Neural progenitor cell (in vitro differentiated cells): ENCODE measurements at regions not wholly inside any gene's neighbourhood (a gene's known extent, or its start where the extent isn't known, plus 50 kb on each side); places are given as distances from the start of the nearest gene placed in this dataset.

Source experiments
- DNase-seq: peaks from one replicate; pipeline ENCODE4 v3.0.0-alpha.2; 2016; ENCODE audit warnings: low spot score
- H2AFZ ChIP-seq: fragments of 200-600 bp; sonication (generic); replicated peaks from 2 replicates; pipeline ENCODE4 v1.6.1; 2016; ENCODE audit warnings: antibody characterized with exemption
- H3F3A ChIP-seq: fragments of 200-600 bp; sonication (generic); 2 replicates; pipeline ENCODE4 v1.6.1; 2016; ENCODE audit warnings: antibody characterized with exemption, low read depth
- H3K27ac ChIP-seq: fragments of 200-600 bp; sonication (generic); 2 replicates; pipeline ENCODE4 v1.5.1; 2016; ENCODE audit warnings: mild to moderate bottlenecking
- H3K27me3 ChIP-seq: fragments of 200-600 bp; sonication (generic); 2 replicates; pipeline ENCODE4 v1.6.1; 2016; ENCODE audit warnings: mild to moderate bottlenecking, moderate library complexity
- H3K36me3 ChIP-seq: fragments of 200-600 bp; sonication (generic); 2 replicates; pipeline ENCODE4 v1.5.1; 2016
- H3K4me1 ChIP-seq: fragments of 200-600 bp; sonication (generic); 2 replicates; pipeline ENCODE4 v1.6.1; 2016; ENCODE audit warnings: mixed run types
- H3K4me2 ChIP-seq: fragments of 200-600 bp; sonication (generic); 2 replicates; pipeline ENCODE4 v1.6.1; 2016
- H3K4me3 ChIP-seq: fragments of 200-600 bp; sonication (generic); 2 replicates; pipeline ENCODE4 v1.5.1; 2016
- H3K79me2 ChIP-seq: fragments of 200-600 bp; sonication (generic); 2 replicates; pipeline ENCODE4 v1.6.1; 2016; ENCODE audit warnings: low read depth
- H3K9ac ChIP-seq: fragments of 200-600 bp; sonication (generic); 2 replicates; pipeline ENCODE4 v1.6.1; 2016
- H3K9me3 ChIP-seq: fragments of 200-600 bp; sonication (generic); 2 replicates; pipeline ENCODE4 v1.5.1; 2016; ENCODE audit warnings: low read depth
- H4K20me1 ChIP-seq: fragments of 200-600 bp; sonication (generic); 2 replicates; pipeline ENCODE4 v1.6.1; 2016; ENCODE audit warnings: low read depth
- H3K27ac Mint-ChIP-seq: 3 replicates; pipeline ENCODE4 v1.8.0; 2021; ENCODE audit warnings: mixed read lengths
- H3K27me3 Mint-ChIP-seq: 2 replicates; pipeline ENCODE4 v1.8.0; 2022; ENCODE audit warnings: low read depth, mild to moderate bottlenecking, inconsistent platforms, moderate library complexity, mixed read lengths; ENCODE audit not compliant: insufficient read depth
- H3K36me3 Mint-ChIP-seq: 3 replicates; pipeline ENCODE4 v1.8.0; 2021; ENCODE audit warnings: mixed read lengths
- H3K4me1 Mint-ChIP-seq: 3 replicates; pipeline ENCODE4 v1.8.0; 2021; ENCODE audit warnings: mixed read lengths
- H3K4me3 Mint-ChIP-seq: 3 replicates; pipeline ENCODE4 v1.8.0; 2021; ENCODE audit warnings: mild to moderate bottlenecking, moderate library complexity, mixed read lengths
- H3K9me3 Mint-ChIP-seq: 3 replicates; pipeline ENCODE4 v1.8.0; 2020; ENCODE audit warnings: mixed read lengths
- EZH2 ChIP-seq: fragments of 200-600 bp; sonication (generic); IDR thresholded peaks from 2 replicates; pipeline ENCODE4 v1.6.1; 2017; ENCODE audit warnings: antibody characterized with exemption, mild to moderate bottlenecking, moderate library complexity
- EZH2phosphoT487 ChIP-seq: fragments of 200-600 bp; sonication (generic); IDR thresholded peaks from 2 replicates; pipeline ENCODE4 v1.6.1; 2017; ENCODE audit warnings: antibody characterized with exemption
- TF ChIP-seq, protein P1 (sequence below): fragments of 200-600 bp; sonication (generic); IDR thresholded peaks from 2 replicates; pipeline ENCODE4 v1.5.1; 2017; ENCODE audit warnings: antibody characterized with exemption, mild to moderate bottlenecking

DNA sequence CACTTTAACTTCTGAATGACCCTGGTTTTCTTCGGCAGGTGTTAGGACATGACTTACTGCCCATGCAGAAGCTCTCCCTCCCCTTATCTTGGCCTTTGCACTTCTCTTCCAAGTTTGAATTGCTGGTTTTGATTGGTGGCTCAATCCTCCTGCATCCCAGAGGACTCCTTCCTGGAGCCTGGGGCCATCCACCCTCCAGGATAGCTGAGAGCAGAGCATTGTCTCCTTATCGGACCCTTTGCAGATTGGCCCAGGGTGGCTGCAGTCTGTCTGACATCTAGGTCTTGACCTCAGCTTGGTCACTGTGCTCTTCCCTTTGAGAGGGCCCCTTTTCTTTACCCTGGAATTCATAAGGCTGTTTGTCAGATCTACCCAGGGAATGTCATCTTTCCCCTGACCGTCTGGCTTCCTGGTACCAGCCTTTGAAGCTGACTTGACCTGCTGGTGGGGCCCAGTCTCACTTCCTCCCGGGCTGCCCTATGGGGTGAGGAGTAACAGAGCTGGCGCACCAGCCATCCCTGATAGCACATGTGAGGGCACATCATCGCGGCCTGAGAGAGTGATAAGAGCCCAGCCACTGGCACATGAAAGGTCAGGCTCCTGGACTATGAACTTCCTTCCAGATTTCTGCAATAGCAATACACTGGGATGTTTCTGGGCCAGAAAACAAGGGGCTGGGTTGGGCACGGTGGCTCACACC is 172.9 kb upstream of the UBL3 start:
- H3K9me3 Mint-ChIP-seq, result no peaks in the 10 kb centered on the region
- no peaks in the 10 kb centered on the region for H3K36me3 ChIP-seq
- no peaks in the 10 kb centered on the region for H3K79me2 ChIP-seq
- H2AFZ ChIP-seq, result no peak overlapping the region
- no peaks in the 10 kb centered on the region for H3K36me3 Mint-ChIP-seq
- H3K9me3 ChIP-seq, result no peaks in the 10 kb centered on the region
- peak overlapping the region; percentile 18 for H3K27ac Mint-ChIP-seq
- H3K4me3 Mint-ChIP-seq, result no peak overlapping the region
- H3K9ac ChIP-seq, result no peak overlapping the region
- no peak for DNase-seq
- peaks cover 42% of the 10 kb centered on the region for H3K4me1 Mint-ChIP-seq
- H3K4me3 ChIP-seq, result no peak overlapping the region
- peaks cover 14% of the 10 kb centered on the region for H3K4me1 ChIP-seq
- no peaks in the 10 kb centered on the region for H3K27me3 ChIP-seq
- H3K27me3 Mint-ChIP-seq, result peaks cover 16% of the 10 kb centered on the region
- H3F3A ChIP-seq, result peaks cover 4% of the 10 kb centered on the region
- TF ChIP-seq, protein P1, sequence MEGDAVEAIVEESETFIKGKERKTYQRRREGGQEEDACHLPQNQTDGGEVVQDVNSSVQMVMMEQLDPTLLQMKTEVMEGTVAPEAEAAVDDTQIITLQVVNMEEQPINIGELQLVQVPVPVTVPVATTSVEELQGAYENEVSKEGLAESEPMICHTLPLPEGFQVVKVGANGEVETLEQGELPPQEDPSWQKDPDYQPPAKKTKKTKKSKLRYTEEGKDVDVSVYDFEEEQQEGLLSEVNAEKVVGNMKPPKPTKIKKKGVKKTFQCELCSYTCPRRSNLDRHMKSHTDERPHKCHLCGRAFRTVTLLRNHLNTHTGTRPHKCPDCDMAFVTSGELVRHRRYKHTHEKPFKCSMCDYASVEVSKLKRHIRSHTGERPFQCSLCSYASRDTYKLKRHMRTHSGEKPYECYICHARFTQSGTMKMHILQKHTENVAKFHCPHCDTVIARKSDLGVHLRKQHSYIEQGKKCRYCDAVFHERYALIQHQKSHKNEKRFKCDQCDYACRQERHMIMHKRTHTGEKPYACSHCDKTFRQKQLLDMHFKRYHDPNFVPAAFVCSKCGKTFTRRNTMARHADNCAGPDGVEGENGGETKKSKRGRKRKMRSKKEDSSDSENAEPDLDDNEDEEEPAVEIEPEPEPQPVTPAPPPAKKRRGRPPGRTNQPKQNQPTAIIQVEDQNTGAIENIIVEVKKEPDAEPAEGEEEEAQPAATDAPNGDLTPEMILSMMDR, result no peak
- TF ChIP-seq EZH2 (no peak), EZH2phosphoT487 (no peak)
- no peak overlapping the region for H3K4me2 ChIP-seq
- H4K20me1 ChIP-seq, result no peaks in the 10 kb centered on the region
- no peak overlapping the region for H3K27ac ChIP-seq

DNA sequence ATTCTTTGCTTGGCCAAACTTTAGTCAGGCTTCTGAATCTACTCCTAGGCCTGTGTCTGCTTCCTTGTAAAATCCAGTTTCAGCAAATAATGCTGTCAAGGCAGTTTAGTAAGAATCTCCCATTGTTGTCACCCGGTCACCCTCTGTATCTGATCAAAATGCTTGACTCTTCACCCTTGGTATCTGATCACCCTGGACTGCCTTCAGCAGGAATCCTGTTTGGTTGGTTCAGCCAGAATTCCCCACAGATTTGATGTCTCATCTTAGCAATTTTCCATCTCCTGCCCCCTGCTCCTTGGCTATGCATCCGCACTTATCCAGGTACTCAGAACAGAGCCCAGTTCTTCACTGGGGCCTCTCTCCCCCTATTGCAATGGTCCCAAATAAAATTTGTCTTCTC is 172.4 kb upstream of the UBL3 start:
- H3K4me3 Mint-ChIP-seq, result no peak overlapping the region

DNA sequence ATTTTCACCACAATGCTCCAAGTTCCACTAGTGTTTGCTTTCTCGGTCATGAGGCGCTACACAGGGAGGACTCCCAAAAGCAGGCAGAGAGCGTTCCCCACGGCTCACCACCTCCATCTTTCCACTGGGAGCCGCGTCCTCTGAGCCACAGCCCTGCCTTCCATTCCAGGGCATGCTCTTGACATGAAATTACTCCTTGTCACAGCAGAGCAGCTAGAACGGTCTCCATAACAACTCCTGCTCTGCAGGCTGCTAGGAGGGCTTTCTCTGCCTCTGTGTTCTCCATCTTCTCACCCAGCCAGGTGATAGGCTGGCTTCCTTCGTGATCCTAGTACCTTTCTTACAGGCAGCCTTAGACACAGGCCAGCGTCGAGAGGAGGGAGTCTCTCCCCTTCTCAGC is 171.8 kb upstream of the UBL3 start:
- no peak overlapping the region for H3K4me2 ChIP-seq
- TF ChIP-seq EZH2 (no peak), EZH2phosphoT487 (no peak)
- TF ChIP-seq, protein P1, result no peak
- H3K27ac ChIP-seq, result no peak overlapping the region
- H3K9ac ChIP-seq, result no peak overlapping the region
- H3K27me3 ChIP-seq, result no peaks in the 10 kb centered on the region
- no peaks in the 10 kb centered on the region for H3K36me3 ChIP-seq
- Mint-ChIP-seq H3K9me3 (no peaks in the 10 kb centered on the region), H3K36me3 (no peaks in the 10 kb centered on the region), H3K27ac (peak overlapping the region; percentile 70), H3K27me3 (peaks cover 22% of the 10 kb centered on the region), H3K4me1 (peaks cover 52% of the 10 kb centered on the region), H3K4me3 (no peak overlapping the region)
- peaks cover 21% of the 10 kb centered on the region for H3K4me1 ChIP-seq
- peaks cover 4% of the 10 kb centered on the region for H3F3A ChIP-seq
- H3K4me3 ChIP-seq, result no peak overlapping the region
- no peaks in the 10 kb centered on the region for H3K79me2 ChIP-seq
- no peak overlapping the region for H2AFZ ChIP-seq
- DNase-seq, result no peak
- H4K20me1 ChIP-seq, result no peaks in the 10 kb centered on the region
- H3K9me3 ChIP-seq, result no peaks in the 10 kb centered on the region

More for the DNA sequence above, 172.4 kb upstream of the UBL3 start:
- Mint-ChIP-seq H3K27me3 (peaks cover 21% of the 10 kb centered on the region), H3K36me3 (no peaks in the 10 kb centered on the region), H3K4me1 (peaks cover 48% of the 10 kb centered on the region), H3K9me3 (no peaks in the 10 kb centered on the region), H3K27ac (peak overlapping the region; percentile 18)
- Histone ChIP-seq H3K4me2 (no peak overlapping the region), H3K9me3 (no peaks in the 10 kb centered on the region), H3K27ac (no peak overlapping the region), H3K79me2 (no peaks in the 10 kb centered on the region), H4K20me1 (no peaks in the 10 kb centered on the region), H3K9ac (no peak overlapping the region), H3K36me3 (no peaks in the 10 kb centered on the region), H2AFZ (no peak overlapping the region), H3K4me3 (no peak overlapping the region), H3K27me3 (no peaks in the 10 kb centered on the region), H3F3A (peaks cover 4% of the 10 kb centered on the region), H3K4me1 (peaks cover 19% of the 10 kb centered on the region)
- no peak for TF ChIP-seq EZH2
- TF ChIP-seq, protein P1, result no peak
- TF ChIP-seq EZH2phosphoT487, result no peak
- no peak for DNase-seq
